GM12873 (cell line): ENCODE measurements at regions not wholly inside any gene's neighbourhood (a gene's known extent, or its start where the extent isn't known, plus 50 kb on each side); places are given as distances from the start of the nearest gene placed in this dataset.

Source experiments
- TF ChIP-seq, protein P1 (sequence below): IDR thresholded peaks from 2 replicates; pipeline ENCODE4 v1.5.1; 2012; ENCODE audit warnings: low read depth, mild to moderate bottlenecking, moderate library complexity, low read length, control low read depth; ENCODE audit not compliant: insufficient read depth; ENCODE audit errors: missing control alignments

DNA sequence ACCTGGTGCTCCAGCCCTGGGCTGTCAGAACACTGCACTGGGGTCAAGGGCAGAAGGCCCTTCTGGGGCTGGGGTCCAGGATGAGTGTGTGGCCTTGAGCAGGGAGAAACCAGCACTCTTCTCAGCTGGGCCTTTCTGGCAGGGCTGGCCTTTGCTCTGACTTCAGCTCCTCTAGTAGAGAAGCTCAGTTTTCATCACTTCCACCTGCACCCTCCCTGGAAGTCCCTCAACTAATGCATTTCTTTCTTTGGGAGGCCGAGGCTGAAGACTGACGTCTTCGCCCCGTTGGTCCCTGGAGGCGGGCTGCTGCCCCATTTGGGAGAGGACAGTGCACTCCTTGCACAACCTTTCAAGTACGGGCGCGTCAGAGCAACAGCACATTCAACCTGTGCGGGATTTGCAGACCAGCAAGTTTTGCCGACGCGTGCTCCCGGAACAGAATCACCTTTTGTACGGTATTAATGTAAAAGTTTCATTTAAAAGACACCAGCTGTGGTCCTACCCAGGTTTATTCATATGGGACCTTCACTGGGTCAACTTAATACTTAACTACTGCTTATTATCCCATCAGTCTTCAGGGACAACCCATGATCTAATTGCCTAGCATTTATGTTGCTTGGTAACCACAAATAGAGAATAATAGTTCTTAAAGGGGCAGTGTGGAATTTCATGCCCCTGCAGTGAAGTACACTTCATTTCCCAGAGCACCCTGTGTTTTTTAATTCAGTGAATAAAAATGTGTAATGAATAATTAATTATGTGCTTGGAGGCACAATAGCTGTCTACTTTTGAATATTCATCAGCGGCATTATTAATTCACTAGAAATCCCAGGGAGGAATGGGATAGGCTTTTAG, 134.8 kb upstream of the VRK1 start:
- TF ChIP-seq, protein P1, sequence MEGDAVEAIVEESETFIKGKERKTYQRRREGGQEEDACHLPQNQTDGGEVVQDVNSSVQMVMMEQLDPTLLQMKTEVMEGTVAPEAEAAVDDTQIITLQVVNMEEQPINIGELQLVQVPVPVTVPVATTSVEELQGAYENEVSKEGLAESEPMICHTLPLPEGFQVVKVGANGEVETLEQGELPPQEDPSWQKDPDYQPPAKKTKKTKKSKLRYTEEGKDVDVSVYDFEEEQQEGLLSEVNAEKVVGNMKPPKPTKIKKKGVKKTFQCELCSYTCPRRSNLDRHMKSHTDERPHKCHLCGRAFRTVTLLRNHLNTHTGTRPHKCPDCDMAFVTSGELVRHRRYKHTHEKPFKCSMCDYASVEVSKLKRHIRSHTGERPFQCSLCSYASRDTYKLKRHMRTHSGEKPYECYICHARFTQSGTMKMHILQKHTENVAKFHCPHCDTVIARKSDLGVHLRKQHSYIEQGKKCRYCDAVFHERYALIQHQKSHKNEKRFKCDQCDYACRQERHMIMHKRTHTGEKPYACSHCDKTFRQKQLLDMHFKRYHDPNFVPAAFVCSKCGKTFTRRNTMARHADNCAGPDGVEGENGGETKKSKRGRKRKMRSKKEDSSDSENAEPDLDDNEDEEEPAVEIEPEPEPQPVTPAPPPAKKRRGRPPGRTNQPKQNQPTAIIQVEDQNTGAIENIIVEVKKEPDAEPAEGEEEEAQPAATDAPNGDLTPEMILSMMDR, result no peak

DNA sequence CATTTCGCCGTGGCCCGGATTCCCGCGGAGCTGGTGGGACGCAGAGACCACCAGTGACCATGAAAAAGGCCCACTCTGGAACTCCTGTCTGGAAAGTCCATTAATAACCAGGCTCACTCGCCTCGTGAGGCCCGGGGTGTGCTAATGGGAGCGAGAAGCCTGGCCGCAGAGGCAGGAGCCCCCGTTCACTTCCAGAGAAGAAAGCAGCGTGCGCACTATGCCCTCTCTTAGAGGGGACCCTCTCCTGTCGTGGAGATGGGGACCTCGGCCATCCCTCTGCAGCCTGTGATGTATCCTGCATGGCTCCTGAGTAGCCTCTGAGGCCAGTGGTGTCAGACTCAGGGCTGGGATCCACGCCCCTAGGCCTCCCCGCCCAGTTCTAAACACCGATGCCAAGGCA, 134.1 kb upstream of the VRK1 start:
- TF ChIP-seq, protein P1, result no peak

DNA sequence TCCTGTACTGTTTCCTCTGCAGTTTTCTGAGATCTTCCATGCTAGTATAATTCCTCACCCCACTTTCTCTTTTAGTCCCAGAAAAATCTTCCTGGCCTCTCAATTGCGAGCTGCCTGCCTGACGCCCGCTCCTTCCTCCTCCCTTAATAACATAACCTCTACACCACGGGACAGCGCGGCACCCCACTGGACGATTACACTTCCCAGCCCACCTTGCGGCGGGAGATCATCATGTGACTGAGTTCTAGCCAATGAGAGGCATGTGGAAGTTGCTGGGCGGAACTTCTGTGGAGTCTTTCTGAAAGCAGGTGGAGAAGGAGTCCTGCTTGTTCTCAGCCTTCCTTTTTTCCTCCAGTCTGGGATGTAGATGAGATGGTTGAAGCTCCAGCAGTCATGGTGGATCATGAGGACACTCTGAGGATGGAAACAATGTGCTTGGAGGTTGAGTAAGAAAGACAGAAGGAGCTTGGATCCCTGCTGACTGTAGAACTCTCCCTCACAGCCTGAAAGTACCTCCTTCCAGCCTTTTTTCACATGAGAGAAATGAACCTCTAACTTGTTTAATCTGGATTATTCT, 133.6 kb upstream of the VRK1 start:
- TF ChIP-seq, protein P1, result no peak

GRCh38 chr14:96666088-96666487, 131.1 kb upstream of the VRK1 start:
- TF ChIP-seq, protein P1, result no peak

GRCh38 chr14:96670391-96670790, 126.8 kb upstream of the VRK1 start:
- TF ChIP-seq, protein P1, result no peak

DNA sequence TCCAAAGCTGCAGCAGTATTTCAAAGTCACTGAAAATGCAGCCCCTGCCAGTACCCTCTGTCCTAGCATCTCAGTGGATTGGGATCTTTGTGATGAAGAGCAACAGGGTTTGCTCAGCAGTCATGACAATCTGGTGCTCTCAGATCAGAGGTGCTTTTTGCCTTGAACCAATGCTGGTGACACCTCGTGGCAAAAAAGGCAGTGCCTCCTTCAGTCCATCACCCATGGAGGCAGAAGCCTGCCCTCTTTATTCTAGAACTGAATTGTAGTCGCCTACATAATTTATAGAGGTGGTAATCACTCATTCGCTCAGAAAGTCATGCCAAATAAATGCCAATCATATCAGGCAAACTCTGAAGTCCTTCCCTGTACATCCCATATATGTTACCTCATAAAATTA, 126.0 kb upstream of the VRK1 start:
- TF ChIP-seq, protein P1, result no peak

GRCh38 chr14:96673706-96674105, 123.5 kb upstream of the VRK1 start:
- TF ChIP-seq, protein P1, result no peak
